Epithelial cell of esophagus (primary cell): ENCODE measurements at regions not wholly inside any gene's neighbourhood (a gene's known extent, or its start where the extent isn't known, plus 50 kb on each side); places are given as distances from the start of the nearest gene placed in this dataset.

Experiments
- DNase-seq: peaks from one replicate; pipeline ENCODE4 v3.0.0; 2010; ENCODE audit warnings: low read depth
- H3K4me3 ChIP-seq: 2 replicates; pipeline ENCODE4 v1.5.1; 2011; ENCODE audit warnings: mild to moderate bottlenecking, low read length, control low read depth
- TF ChIP-seq, protein P1 (sequence below): IDR thresholded peaks from 2 replicates; pipeline ENCODE4 v1.5.1; 2011; ENCODE audit warnings: low read depth, mild to moderate bottlenecking, low read length, control low read depth, inconsistent platforms; ENCODE audit not compliant: insufficient read depth; ENCODE audit errors: missing control alignments

DNA sequence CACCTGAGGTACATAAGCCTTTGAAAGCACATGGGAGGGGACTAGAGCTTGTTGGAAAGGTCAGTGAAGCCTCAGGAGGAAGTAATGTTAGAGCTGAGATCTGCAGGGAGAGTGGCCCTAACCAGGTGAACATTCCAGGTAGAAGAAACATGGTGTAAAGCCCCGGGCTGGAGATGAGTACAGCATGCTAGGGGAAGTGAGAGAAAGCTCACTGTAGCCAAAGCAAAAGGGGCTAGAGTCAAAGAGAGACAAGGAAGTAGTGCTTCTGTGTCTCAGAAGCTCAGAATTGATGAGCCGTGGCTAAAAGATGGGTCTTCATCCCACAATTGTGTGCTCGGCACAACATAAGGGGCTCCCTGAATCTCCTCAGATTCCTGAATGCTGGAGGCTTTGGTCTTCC, 481.8 kb downstream of the XYLT1 start:
- TF ChIP-seq, protein P1, sequence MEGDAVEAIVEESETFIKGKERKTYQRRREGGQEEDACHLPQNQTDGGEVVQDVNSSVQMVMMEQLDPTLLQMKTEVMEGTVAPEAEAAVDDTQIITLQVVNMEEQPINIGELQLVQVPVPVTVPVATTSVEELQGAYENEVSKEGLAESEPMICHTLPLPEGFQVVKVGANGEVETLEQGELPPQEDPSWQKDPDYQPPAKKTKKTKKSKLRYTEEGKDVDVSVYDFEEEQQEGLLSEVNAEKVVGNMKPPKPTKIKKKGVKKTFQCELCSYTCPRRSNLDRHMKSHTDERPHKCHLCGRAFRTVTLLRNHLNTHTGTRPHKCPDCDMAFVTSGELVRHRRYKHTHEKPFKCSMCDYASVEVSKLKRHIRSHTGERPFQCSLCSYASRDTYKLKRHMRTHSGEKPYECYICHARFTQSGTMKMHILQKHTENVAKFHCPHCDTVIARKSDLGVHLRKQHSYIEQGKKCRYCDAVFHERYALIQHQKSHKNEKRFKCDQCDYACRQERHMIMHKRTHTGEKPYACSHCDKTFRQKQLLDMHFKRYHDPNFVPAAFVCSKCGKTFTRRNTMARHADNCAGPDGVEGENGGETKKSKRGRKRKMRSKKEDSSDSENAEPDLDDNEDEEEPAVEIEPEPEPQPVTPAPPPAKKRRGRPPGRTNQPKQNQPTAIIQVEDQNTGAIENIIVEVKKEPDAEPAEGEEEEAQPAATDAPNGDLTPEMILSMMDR: no peak
- no peak for DNase-seq
- H3K4me3 ChIP-seq: no peak overlapping the region

DNA sequence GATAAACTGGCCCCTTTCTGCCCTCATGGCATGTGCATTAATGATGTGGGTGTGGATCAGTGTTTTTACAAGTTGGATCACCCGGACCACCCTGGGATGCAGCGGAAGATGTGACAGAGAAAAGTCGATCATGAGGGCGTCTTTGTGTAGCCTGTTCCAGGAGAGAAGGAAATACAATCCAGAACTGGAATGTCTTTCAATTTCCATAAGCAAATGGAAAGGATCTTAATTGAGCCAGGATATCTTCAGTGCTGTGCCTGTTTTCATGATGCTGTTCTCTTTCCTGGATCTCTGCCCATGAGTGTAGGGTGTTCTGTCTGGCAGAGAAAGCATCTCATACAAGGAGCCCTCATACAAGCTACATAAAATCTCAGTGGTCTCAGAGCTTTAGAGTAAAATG, 481.4 kb downstream of the XYLT1 start:
- no peak overlapping the region for H3K4me3 ChIP-seq
- no peak for DNase-seq
- TF ChIP-seq, protein P1: no peak

DNA sequence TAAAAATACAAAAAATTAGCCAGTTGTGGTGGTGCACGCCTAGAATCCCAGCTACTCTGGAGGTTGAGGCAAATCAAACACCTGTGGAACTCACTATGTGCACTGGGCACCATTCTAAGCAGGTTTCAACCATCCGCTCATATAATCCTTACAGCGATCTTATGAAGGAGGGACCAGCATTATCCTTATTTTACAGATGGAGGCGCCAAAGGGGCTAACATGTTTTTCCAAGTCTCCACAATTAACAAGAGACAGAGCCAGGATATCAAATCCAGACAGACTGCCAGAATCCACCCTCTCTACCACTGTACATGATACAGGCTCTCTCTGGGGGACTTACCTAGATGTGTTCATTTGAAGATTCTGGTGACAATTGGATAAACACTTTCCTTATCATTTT, 479.0 kb downstream of the XYLT1 start:
- no peak overlapping the region for H3K4me3 ChIP-seq
- TF ChIP-seq, protein P1: no peak
- DNase-seq: no peak

DNA sequence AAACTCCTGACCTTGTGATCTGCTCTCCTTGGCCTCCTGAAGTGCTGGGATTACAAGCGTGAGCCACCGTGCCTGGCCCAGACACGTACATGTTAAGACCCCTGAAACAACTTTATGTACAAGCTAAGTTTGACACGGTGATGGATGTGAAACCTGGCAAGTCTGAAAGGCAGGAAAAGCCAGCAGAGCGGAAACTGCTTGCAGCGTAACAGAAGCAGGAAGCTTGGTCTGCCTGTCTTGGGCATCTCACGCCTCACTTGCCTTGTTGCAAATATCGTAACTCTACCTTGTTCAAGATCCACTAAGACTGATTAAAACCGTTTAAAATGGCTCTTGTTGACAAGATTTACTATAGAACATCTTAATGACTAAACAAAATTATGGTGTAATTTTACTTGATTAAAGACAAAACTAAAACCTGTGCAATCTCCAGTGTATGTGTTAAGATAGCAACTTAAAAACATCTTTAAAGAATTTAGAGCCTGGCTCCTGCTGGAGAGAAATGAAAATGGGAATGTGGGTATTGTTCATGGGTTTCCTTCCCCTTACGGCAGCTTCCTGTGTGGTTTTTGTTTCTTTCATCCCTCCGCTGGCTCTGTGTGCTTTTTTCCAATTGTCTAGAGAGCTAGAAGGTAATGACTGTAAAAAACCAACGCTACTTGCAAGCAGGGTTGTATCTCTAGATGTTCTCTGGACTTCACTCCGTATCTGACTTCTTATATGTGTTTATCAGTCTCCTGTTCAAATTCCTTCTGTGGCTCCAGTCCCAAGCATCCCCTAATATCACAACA, 477.6 kb downstream of the XYLT1 start:
- TF ChIP-seq, protein P1: no peak
- DNase-seq: no peak
- H3K4me3 ChIP-seq: no peak overlapping the region

GRCh38 chr16:16994831-16995230, 475.9 kb downstream of the XYLT1 start:
- TF ChIP-seq, protein P1: no peak
- DNase-seq: no peak
- no peak overlapping the region for H3K4me3 ChIP-seq

- H3K4me3 ChIP-seq: no peak overlapping the region
- TF ChIP-seq, protein P1: no peak
- DNase-seq: no peak
Observed at GRCh38 chr16:16996827-16997226, 473.9 kb downstream of the XYLT1 start.

- no peak for DNase-seq
- TF ChIP-seq, protein P1: no peak
- no peak overlapping the region for H3K4me3 ChIP-seq
Observed at GRCh38 chr16:16997349-16997748, 473.4 kb downstream of the XYLT1 start.
